K562 (cell line): ENCODE measurements at regions not wholly inside any gene's neighbourhood (a gene's known extent, or its start where the extent isn't known, plus 50 kb on each side); places are given as distances from the start of the nearest gene placed in this dataset.

Experiments
- CEBPB ChIP-seq: fragments of 450-650 bp; IDR thresholded peaks from 2 replicates; pipeline ENCODE4 v1.6.1; 2016; ENCODE audit warnings: missing genetic modification characterization, missing compliant biosample characterization
- KLF1 ChIP-seq: fragments of 450-650 bp; IDR thresholded peaks from 2 replicates; pipeline ENCODE4 v1.6.1; 2016; ENCODE audit warnings: missing genetic modification characterization, missing compliant biosample characterization
- TAF1 ChIP-seq: IDR thresholded peaks from 2 replicates; pipeline ENCODE4 v1.6.1; 2011; ENCODE audit warnings: mild to moderate bottlenecking, low read length, moderate library complexity; ENCODE audit not compliant: insufficient read depth, control insufficient read depth, severe bottlenecking; ENCODE audit errors: extremely low read depth
- YY1 ChIP-seq, 3 experiments: IDR thresholded peaks; 2 replicates each; pipeline ENCODE4 v1.6.1; 2011; ENCODE audit warnings: low read length in 2 of 3, mild to moderate bottlenecking in 2 of 3, moderate library complexity in 2 of 3, borderline replicate concordance in 1 of 3, control low read depth in 1 of 3, low read depth in 1 of 3; ENCODE audit not compliant: insufficient read depth in 3 of 3, insufficient replicate concordance in 2 of 3, control insufficient read depth in 1 of 3, insufficient read length in 1 of 3; ENCODE audit errors: extremely low read depth in 1 of 3
- ZFPM2 ChIP-seq: fragments of 250-450 bp; sonication (Bioruptor Pico); IDR thresholded peaks from 2 replicates; pipeline ENCODE4 v1.5.1; 2022; ENCODE audit warnings: mild to moderate bottlenecking
- TF ChIP-seq, protein P1 (sequence below), 3 experiments: IDR thresholded peaks in 2 of 3; conservative IDR thresholded peaks in 1 of 3; 2 replicates each; pipeline ENCODE4 v1.5.1; 2011 to 2012; ENCODE audit warnings: low read length in 3 of 3, mild to moderate bottlenecking in 3 of 3, control low read depth in 2 of 3, improper control_type of control experiment in 1 of 3, inconsistent platforms in 1 of 3, low read depth in 1 of 3, mixed read lengths in 1 of 3, moderate library complexity in 1 of 3; ENCODE audit not compliant: insufficient read depth in 2 of 3
- TF ChIP-seq, protein P2 (sequence below): fragments of 450-650 bp; IDR thresholded peaks from 2 replicates; pipeline ENCODE4 v1.6.1; 2016; ENCODE audit warnings: mild to moderate bottlenecking

DNA sequence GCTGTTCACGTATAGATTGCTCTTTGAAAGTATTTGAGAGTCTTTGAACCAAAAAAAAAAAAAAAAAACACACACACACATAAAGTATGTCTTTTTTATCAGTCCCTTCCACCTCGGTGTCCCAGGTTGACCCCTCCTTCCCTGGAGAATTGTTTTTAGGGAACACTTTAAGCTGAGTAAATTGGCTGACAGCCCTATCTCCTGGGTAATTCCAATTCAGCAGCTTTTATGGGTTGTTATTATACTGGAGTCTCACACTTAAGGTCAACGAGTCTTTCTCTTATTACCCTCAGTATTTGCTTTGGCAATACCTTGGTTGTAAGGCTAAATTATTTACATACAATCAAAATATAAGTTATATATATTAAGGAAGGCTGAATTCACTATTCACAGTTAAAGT lies 69.4 kb downstream of the SLC30A10 start:
- TF ChIP-seq, protein P1, sequence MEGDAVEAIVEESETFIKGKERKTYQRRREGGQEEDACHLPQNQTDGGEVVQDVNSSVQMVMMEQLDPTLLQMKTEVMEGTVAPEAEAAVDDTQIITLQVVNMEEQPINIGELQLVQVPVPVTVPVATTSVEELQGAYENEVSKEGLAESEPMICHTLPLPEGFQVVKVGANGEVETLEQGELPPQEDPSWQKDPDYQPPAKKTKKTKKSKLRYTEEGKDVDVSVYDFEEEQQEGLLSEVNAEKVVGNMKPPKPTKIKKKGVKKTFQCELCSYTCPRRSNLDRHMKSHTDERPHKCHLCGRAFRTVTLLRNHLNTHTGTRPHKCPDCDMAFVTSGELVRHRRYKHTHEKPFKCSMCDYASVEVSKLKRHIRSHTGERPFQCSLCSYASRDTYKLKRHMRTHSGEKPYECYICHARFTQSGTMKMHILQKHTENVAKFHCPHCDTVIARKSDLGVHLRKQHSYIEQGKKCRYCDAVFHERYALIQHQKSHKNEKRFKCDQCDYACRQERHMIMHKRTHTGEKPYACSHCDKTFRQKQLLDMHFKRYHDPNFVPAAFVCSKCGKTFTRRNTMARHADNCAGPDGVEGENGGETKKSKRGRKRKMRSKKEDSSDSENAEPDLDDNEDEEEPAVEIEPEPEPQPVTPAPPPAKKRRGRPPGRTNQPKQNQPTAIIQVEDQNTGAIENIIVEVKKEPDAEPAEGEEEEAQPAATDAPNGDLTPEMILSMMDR (IDR thresholded peaks at IDR 0.05 in 2 of 3, conservative IDR thresholded peaks at IDR 0.05 in 1 of 3; ENCODE audit: insufficient read depth in 2 of 3, low read depth in 1 of 3, low read length in 3 of 3): no peak
- TF ChIP-seq ZFPM2 (CRISPR knock-in tag): no peak
- TF ChIP-seq, protein P2, sequence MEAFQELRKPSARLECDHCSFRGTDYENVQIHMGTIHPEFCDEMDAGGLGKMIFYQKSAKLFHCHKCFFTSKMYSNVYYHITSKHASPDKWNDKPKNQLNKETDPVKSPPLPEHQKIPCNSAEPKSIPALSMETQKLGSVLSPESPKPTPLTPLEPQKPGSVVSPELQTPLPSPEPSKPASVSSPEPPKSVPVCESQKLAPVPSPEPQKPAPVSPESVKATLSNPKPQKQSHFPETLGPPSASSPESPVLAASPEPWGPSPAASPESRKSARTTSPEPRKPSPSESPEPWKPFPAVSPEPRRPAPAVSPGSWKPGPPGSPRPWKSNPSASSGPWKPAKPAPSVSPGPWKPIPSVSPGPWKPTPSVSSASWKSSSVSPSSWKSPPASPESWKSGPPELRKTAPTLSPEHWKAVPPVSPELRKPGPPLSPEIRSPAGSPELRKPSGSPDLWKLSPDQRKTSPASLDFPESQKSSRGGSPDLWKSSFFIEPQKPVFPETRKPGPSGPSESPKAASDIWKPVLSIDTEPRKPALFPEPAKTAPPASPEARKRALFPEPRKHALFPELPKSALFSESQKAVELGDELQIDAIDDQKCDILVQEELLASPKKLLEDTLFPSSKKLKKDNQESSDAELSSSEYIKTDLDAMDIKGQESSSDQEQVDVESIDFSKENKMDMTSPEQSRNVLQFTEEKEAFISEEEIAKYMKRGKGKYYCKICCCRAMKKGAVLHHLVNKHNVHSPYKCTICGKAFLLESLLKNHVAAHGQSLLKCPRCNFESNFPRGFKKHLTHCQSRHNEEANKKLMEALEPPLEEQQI: no peak
- no peak for TF ChIP-seq CEBPB (tag)
- no peak for TF ChIP-seq TAF1
- no peak for TF ChIP-seq YY1 (IDR thresholded peaks at IDR 0.05; ENCODE audit: borderline replicate concordance in 1 of 3, control insufficient read depth in 1 of 3, extremely low read depth in 1 of 3, insufficient read depth in 3 of 3, insufficient read length in 1 of 3, insufficient replicate concordance in 2 of 3, low read depth in 1 of 3, low read length in 2 of 3)
- TF ChIP-seq KLF1 (tag): no peak
